Thymus (tissue), 11 donors: ENCODE measurements at regions not wholly inside any gene's neighbourhood (a gene's known extent, or its start where the extent isn't known, plus 50 kb on each side); places are given as distances from the start of the nearest gene placed in this dataset.
"Not testable (repeated sequence)": the region's sequence is repeated elsewhere in the genome, so short reads cannot be mapped to it uniquely, and the experiment has no call there.

Source experiments
- DNase-seq, 9 donors: peaks; one replicate each; pipeline ENCODE4 v3.0.0-alpha.2; 2013; ENCODE audit warnings: low spot score in 9 of 9, low read depth in 6 of 9, missing footprints in 1 of 9
- H3K27ac ChIP-seq, 2 donors: one replicate each; pipeline ENCODE4 v1.5.1; 2013; ENCODE audit warnings: control low read depth in 1 of 2, low read depth in 1 of 2, low read length in 1 of 2, mild to moderate bottlenecking in 1 of 2, moderate library complexity in 1 of 2
- H3K27me3 ChIP-seq, 2 donors: one replicate each; pipeline ENCODE4 v1.5.1; 2013; ENCODE audit warnings: low read length in 1 of 2; ENCODE audit not compliant: control insufficient read depth in 2 of 2, insufficient read depth in 1 of 2
- H3K36me3 ChIP-seq, 2 donors: one replicate each; pipeline ENCODE4 v1.5.1; 2013; ENCODE audit warnings: low read length in 1 of 2, mild to moderate bottlenecking in 1 of 2, moderate library complexity in 1 of 2; ENCODE audit not compliant: control insufficient read depth in 2 of 2, insufficient read depth in 2 of 2
- H3K4me1 ChIP-seq, 2 donors: one replicate each; pipeline ENCODE4 v1.5.1; 2013; ENCODE audit warnings: low read length in 2 of 2; ENCODE audit not compliant: control insufficient read depth in 2 of 2, insufficient read depth in 2 of 2
- H3K4me3 ChIP-seq, 2 donors: one replicate each; pipeline ENCODE4 v1.5.1; 2013; ENCODE audit warnings: low read length in 2 of 2, control low read depth in 1 of 2, mild to moderate bottlenecking in 1 of 2
- H3K9me3 ChIP-seq, 2 donors: one replicate each; pipeline ENCODE4 v1.5.1; 2013; ENCODE audit warnings: low read length in 1 of 2, mild to moderate bottlenecking in 1 of 2; ENCODE audit not compliant: control insufficient read depth in 2 of 2, insufficient read depth in 1 of 2
- WGBS: extraction: QIAGEN DNeasy Blood & Tissue Kit; methylation state at CpG from one replicate; pipeline ENCODE4 v1.1.7; 2013; 5-methylcytosine and 5-hydroxymethylcytosine counted together
- donor health status: healthy.

DNA sequence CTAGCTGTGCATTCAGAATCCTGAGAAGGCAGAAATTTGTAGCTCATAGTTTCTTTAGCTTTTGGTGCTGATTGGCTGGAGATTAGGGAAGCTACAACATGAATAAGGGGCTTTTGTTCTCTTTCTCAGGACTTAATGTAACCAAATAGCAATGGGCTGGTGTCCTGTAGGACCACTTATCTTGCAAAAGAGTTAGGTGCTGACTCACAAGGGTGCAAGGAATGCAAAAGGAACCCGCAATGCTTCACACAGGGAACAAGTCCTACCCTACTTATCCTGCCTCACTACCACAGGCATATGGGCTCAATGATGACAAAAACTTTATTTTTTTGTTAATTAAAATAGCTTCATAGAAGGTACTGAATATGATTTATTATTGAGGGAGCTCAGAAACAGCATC lies 541.5 kb downstream of the AMY1C start:
- WGBS: 96% methylated on average over 1 of the region's 1 CpG
- no peak overlapping the region for H3K4me3 ChIP-seq
- H3K27me3 ChIP-seq: no peaks in the 10 kb centered on the region
- no peaks in the 10 kb centered on the region for H3K9me3 ChIP-seq
- no peak for DNase-seq
- no peaks in the 10 kb centered on the region for H3K4me1 ChIP-seq
- no peaks in the 10 kb centered on the region for H3K36me3 ChIP-seq
- no peak overlapping the region for H3K27ac ChIP-seq

DNA sequence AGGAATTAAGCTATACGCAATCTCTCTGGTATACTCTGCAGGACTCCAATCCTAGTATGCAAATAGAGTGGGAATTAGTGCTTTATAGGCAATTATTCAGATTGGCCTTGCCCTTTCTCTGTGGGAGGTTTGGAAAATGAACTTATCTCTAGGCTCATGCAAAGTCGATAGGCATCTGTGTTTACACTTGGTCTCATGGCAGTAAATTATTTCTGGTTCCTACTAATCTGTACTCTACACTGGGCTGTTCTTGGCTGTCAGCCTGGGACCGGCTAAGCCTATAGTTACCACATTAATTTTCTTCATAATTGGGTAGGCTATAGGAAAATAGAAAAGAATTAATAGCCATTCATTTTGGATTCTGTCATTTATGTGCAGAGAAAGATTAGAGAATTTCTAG lies 544.6 kb downstream of the AMY1C start:
- no peak for DNase-seq
- 58% methylated on average over 3 of the region's 3 CpGs for WGBS
- no peak overlapping the region for H3K4me3 ChIP-seq

DNA sequence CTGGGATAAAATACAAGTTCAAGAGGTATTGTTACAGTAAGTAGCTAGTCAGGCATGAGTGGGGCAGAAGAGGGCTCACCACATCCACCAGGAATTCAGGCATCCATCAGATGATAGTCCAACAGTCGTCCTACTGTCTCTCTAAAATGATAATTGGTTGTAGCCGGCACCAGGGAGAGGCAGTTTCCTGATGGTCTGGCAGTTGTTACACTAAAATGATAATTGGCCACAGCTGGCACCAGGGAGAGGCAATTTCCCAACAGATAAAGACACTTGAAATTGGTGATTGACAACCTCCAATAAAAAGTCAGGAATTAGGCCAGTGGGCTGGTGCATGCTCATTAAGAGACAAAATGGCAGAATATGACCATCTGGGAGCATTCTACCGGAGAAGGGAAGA lies 545.8 kb downstream of the AMY1C start:
- Histone ChIP-seq H3K9me3 (no peaks in the 10 kb centered on the region), H3K4me1 (no peaks in the 10 kb centered on the region), H3K4me3 (no peak overlapping the region), H3K27me3 (no peaks in the 10 kb centered on the region), H3K27ac (no peak overlapping the region), H3K36me3 (no peaks in the 10 kb centered on the region)
- WGBS: 86% methylated on average over 3 of the region's 3 CpGs
- no peak for DNase-seq

More for the DNA sequence above, 544.6 kb downstream of the AMY1C start:
- Histone ChIP-seq H3K27me3 (no peaks in the 10 kb centered on the region), H3K4me1 (no peaks in the 10 kb centered on the region), H3K36me3 (no peaks in the 10 kb centered on the region), H3K27ac (no peak overlapping the region), H3K9me3 (no peaks in the 10 kb centered on the region)

DNA sequence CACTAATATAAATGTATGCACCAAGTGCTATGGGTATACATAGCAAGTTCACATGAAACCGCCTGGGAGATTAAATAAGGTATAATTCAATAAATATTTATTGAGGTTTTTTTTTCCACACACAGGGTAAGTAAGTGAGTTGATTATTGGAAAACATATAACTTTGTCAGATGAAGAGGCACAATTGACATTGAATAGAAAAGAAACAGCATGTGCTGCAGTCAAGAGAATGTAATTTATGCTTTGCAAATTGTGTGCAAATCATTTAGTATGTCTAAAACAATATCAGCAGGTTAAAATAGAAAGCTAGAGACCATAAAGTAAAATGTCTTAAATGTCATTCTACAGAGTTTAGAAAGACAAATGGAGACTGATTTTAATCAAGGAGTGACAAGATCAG lies 560.0 kb downstream of the AMY1C start:
- H3K36me3 ChIP-seq: no peaks in the 10 kb centered on the region
- H3K9me3 ChIP-seq: no peaks in the 10 kb centered on the region
- no peaks in the 10 kb centered on the region for H3K4me1 ChIP-seq
- H3K27ac ChIP-seq: no peak overlapping the region
- WGBS: 90% methylated on average over 1 of the region's 1 CpG
- no peak for DNase-seq
- no peak overlapping the region for H3K4me3 ChIP-seq
- H3K27me3 ChIP-seq: no peaks in the 10 kb centered on the region

DNA sequence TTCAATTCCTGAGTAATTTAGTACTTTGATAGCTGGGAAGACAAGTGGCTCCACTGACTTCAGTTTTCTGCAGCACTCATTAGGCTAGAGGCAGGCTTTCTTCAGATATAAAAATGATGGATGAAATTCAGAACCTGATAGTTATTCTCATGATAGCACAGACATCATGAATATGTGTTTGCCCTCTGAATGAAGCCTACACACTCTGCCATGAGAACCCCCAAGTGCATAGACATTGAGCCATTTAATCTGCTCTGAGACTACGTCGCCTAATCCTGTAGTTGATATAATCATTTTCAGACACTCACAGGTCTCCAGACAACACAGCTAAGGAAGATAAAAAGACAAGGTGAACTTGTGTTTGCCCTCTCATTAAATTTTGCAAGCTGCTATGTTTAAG lies 566.1 kb downstream of the AMY1C start:
- Histone ChIP-seq H3K4me3 (no peak overlapping the region), H3K36me3 (no peaks in the 10 kb centered on the region), H3K9me3 (no peaks in the 10 kb centered on the region), H3K27ac (no peak overlapping the region), H3K27me3 (no peaks in the 10 kb centered on the region), H3K4me1 (no peaks in the 10 kb centered on the region)
- WGBS: over 99% methylated on average over 2 of the region's 2 CpGs
- no peak for DNase-seq

DNA sequence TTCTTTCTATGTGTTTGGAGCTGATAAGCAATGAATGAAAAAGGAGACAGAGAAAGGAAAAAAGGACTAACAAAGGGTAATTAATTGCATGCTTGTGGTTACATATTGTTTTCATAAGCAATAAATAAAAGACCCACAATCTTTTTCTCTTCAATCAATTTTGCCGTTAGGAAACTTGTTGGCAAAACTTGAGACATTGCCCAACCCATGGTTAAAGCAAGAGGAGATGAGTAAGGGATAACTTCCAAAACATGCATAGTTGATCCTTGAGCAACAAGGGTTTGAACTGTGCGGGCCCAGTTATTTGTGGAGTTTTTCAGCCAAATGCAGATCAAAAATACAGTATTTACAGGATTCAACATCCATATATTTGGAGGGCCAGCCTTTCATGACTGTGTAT lies 572.4 kb downstream of the AMY1C start:
- Histone ChIP-seq H3K4me3 (no peak overlapping the region), H3K4me1 (no peaks in the 10 kb centered on the region), H3K9me3 (no peaks in the 10 kb centered on the region), H3K27ac (no peak overlapping the region), H3K27me3 (no peaks in the 10 kb centered on the region), H3K36me3 (no peaks in the 10 kb centered on the region)
- WGBS: 96% methylated on average over 2 of the region's 2 CpGs
- no peak for DNase-seq

DNA sequence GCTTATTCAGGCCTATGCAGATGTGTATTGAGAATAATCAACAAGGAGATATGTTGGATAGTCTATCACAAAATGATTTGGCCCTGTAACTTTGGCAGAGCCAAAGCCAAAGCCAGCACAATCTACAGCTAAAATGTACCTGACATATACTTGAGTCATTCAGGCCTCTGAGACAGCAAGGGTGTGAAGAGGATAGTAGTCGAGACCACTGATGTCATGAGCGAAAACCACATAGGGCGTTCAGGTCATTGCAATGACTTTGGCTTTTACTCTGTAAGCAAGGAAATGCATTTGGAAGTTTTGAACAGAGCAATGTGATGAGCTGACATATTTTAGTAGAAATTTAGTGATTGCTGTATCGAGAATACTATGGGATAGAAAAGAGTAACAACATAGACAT lies 579.6 kb downstream of the AMY1C start:
- Histone ChIP-seq H3K4me1 (no peaks in the 10 kb centered on the region), H3K27ac (no peak overlapping the region), H3K27me3 (no peaks in the 10 kb centered on the region), H3K4me3 (no peak overlapping the region), H3K9me3 (no peaks in the 10 kb centered on the region), H3K36me3 (no peaks in the 10 kb centered on the region)
- 91% methylated on average over 4 of the region's 4 CpGs for WGBS
- DNase-seq: no peak

DNA sequence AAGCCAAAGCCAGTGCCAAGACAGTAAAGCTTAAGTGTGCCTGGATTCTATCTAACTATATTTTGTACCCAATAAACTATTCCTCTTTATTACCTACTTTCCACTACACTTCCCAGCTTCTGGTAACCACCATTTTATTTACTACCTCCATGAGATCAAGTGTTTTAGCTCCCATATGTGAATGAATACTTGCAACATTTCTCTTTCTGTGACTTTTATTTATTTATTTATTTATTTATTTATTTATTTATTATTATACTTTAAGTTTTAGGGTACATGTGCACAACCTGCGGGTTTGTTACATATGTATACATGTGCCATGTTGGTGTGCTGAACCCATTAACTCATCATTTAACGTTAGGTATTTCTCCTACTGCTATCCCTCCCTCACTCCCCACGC lies 582.1 kb downstream of the AMY1C start:
- DNase-seq: no peak
- Histone ChIP-seq H3K36me3 (no peaks in the 10 kb centered on the region), H3K27ac (no peak overlapping the region), H3K9me3 (no peaks in the 10 kb centered on the region), H3K27me3 (no peaks in the 10 kb centered on the region), H3K4me1 (no peaks in the 10 kb centered on the region), H3K4me3 (no peak overlapping the region)
- 86% methylated on average over 3 of the region's 3 CpGs for WGBS

DNA sequence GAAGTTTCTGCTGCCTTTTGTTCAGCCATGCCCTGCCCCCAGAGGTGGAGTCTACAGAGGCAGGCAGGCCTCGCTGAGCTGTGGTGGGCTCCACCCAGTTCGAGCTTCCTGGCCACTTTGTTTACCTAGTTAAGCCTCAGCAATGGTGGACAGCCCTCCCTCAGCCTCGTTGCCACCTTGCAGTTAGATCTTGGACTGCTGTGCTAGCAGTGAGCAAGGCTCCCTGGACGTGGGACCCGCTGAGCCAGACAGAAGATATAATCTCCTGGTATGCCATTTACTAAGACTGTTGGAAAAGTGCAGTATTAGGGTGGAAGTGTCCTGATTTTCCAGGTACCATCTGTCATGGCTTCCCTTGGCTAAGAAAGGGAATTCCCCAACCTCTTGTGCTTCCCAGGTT lies 588.2 kb downstream of the AMY1C start:
- not testable (repeated sequence) for H3K4me3 ChIP-seq, H3K4me1 ChIP-seq, H3K27me3 ChIP-seq, H3K9me3 ChIP-seq, DNase-seq, H3K27ac ChIP-seq, H3K36me3 ChIP-seq
- 81% methylated on average over 5 of the region's 5 CpGs for WGBS

DNA sequence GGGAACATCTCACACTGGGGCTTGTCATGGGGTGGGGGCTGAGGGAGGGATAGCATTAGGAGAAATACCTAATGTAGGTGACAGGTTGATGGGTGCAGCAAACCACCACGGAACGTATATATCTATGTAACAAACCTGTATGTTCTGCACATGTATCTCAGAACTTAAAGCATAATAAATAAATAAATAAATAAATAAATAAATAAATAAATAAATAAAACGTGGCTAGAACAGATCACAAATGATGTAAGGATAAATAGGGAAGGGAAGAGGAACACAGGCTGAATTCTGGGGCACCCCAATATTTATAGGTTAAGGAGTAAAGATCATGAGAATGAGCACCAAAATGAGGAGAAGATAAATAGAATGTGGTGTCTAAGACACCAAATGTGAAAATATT lies 592.2 kb downstream of the AMY1C start:
- H3K9me3 ChIP-seq: peaks cover 0 to 8% of the 10 kb centered on the region in 2 donors
- no peaks in the 10 kb centered on the region for H3K36me3 ChIP-seq
- H3K4me1 ChIP-seq: no peaks in the 10 kb centered on the region
- 75% methylated on average over 3 of the region's 3 CpGs for WGBS
- H3K27ac ChIP-seq: no peak overlapping the region
- no peak for DNase-seq
- no peaks in the 10 kb centered on the region for H3K27me3 ChIP-seq
- H3K4me3 ChIP-seq: no peak overlapping the region
